Fibroblast of villous mesenchyme (primary cell): ENCODE measurements at regions not wholly inside any gene's neighbourhood (a gene's known extent, or its start where the extent isn't known, plus 50 kb on each side); places are given as distances from the start of the nearest gene placed in this dataset.

Experiments used
- DNase-seq: peaks from one replicate; pipeline ENCODE4 v3.0.0-alpha.2; 2010; ENCODE audit warnings: low read depth
- H3K4me3 ChIP-seq: 2 replicates; pipeline ENCODE4 v1.5.1; 2011; ENCODE audit warnings: low read depth, mild to moderate bottlenecking, low read length
- TF ChIP-seq, protein P1 (sequence below): IDR thresholded peaks from 2 replicates; pipeline ENCODE4 v1.5.1; 2012; ENCODE audit warnings: low read depth, mild to moderate bottlenecking, low read length; ENCODE audit not compliant: insufficient read depth

DNA sequence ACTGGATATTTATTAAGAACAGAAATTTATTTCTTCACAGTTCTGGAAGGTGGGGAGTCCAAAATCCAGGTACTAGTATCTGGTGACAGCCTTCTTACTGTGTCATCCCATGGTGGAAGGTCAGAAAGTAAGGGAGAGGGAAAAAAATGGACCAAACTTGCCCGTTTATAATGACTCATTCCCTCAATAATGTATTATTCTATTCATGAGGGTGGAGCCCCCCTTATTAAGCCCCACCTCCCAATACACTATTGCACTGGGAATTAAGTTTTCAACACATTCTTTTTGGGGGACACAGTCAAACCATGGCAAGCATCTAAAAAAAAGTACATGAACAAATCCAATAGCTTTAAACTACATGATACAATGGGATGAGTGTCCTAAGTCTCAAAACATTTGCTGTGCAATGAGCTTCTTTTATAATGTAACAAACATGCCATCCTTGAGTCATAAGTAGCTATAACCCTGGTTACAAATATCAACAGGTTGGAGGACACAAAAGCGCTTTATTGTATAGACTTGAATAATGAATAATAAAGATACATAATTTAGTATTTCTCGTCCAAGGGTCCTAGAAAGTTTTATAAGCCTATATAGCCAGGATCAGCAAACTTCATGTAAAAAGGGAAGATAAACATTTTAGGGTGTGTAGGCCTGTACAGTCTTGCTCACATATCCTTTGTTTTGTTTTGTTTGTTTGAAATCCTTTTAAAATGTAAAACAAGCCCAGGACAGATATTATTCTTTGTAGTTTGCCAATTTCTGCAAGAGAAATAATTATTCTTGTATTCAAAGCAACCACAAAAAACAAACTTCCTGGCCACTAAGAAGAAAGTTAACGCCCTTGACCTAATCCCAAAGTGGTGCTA is 160.6 kb upstream of the RAP2B start:
- no peak for DNase-seq

DNA sequence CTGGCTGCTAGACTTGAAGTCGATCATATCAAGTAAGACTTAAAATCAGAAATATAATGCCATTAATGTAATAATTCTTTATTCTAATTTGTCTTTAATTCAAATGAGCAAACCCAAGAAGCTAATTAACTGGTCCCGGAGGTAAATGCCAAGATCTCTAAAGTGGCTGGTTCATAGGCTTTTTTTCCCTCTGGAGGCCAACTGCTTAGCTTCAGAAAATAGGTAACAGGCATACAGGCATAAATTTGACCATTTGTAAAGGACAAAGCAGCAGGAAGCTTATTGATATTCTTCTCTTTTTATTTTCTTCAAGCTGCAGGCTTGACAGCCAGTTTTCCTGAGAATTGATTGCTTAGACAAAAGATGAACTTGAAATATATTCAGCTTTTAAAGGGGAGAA is 158.6 kb upstream of the RAP2B start:
- TF ChIP-seq, protein P1, sequence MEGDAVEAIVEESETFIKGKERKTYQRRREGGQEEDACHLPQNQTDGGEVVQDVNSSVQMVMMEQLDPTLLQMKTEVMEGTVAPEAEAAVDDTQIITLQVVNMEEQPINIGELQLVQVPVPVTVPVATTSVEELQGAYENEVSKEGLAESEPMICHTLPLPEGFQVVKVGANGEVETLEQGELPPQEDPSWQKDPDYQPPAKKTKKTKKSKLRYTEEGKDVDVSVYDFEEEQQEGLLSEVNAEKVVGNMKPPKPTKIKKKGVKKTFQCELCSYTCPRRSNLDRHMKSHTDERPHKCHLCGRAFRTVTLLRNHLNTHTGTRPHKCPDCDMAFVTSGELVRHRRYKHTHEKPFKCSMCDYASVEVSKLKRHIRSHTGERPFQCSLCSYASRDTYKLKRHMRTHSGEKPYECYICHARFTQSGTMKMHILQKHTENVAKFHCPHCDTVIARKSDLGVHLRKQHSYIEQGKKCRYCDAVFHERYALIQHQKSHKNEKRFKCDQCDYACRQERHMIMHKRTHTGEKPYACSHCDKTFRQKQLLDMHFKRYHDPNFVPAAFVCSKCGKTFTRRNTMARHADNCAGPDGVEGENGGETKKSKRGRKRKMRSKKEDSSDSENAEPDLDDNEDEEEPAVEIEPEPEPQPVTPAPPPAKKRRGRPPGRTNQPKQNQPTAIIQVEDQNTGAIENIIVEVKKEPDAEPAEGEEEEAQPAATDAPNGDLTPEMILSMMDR = no peak
- no peak overlapping the region for H3K4me3 ChIP-seq
- DNase-seq = no peak

More for the DNA sequence above, 160.6 kb upstream of the RAP2B start:
- TF ChIP-seq, protein P1 = no peak
- H3K4me3 ChIP-seq = no peak overlapping the region

DNA sequence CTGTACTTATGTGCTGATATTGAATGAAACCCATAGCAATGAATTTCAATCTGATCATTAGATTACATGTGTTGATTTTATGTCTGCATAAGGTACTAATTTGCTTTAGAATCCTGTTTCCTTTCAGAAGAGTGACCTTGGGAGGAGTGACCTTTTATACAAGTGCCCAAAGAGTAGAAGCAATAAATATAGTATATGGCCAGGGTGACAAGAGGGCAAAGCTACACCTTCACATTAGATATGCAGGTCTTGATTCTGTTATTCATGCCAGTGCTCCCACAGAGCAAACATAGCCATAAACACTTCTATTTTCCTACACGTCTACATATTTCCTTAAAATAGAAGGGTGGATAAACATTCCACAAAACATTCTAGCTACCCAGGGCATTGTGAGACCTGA is 158.2 kb upstream of the RAP2B start:
- TF ChIP-seq, protein P1 = no peak
- H3K4me3 ChIP-seq = no peak overlapping the region

DNA sequence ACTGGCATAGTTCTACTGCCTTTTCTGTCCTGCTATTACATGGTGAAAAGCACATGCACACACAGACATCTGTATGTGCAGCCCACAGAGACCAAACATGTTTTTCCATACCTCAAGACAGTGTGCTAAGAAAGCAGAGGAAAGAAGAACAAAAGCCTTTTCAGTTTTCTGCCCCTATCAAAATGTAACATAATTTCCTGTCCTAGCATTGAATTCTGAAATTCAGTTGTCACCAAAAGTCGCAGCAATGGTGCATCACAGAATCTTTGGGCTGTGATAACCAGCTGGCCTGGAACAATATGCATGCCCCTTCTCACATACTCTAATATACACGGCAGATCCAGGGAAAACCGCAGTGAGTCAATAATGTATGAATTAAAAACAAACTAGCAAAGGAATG is 153.8 kb upstream of the RAP2B start:
- no peak overlapping the region for H3K4me3 ChIP-seq
- no peak for DNase-seq
- TF ChIP-seq, protein P1 = no peak

More for the DNA sequence above, 158.2 kb upstream of the RAP2B start:
- no peak for DNase-seq

DNA sequence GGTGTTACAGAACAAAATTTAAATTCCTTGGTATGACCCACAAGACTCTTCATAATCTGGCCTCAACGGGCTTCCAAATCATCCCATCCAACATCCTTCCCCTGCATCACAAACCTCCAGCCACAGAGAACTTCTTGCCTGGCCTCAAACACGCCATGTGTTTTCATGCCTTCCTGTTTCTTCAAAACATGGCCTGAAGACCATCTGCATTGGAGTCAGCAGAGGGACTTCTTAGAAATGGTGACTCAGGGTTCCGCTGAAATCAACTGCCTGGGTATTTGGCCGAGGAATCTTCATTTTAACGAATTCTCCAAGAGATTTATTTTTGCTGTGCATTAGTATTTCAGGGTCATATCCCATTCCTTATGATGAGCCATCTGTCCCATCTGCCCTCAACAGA is 138.1 kb upstream of the RAP2B start:
- no peak for DNase-seq
- no peak overlapping the region for H3K4me3 ChIP-seq
- TF ChIP-seq, protein P1 = no peak

- TF ChIP-seq, protein P1 = peak; percentile 64
- peak; percentile 55 for DNase-seq
- no peak overlapping the region for H3K4me3 ChIP-seq
Measured at GRCh38 chr3:153026026-153026425, 136.0 kb upstream of the RAP2B start.
